HG02840 (cell line): ENCODE measurements at regions not wholly inside any gene's neighbourhood (a gene's known extent, or its start where the extent isn't known, plus 50 kb on each side); places are given as distances from the start of the nearest gene placed in this dataset.

Experiments
- ATAC-seq: cut with Tn5 transposase; IDR thresholded peaks from one replicate; pipeline ENCODE4 v1.9.1; 2021; ENCODE audit warnings: mild to moderate bottlenecking, moderate library complexity, moderate number of reproducible peaks; ENCODE audit not compliant: unreplicated experiment, low FRiP score

GRCh38 chr13:40101708-40102359, 446.4 kb downstream of the COG6 start:
- peak; percentile 64 for ATAC-seq

DNA sequence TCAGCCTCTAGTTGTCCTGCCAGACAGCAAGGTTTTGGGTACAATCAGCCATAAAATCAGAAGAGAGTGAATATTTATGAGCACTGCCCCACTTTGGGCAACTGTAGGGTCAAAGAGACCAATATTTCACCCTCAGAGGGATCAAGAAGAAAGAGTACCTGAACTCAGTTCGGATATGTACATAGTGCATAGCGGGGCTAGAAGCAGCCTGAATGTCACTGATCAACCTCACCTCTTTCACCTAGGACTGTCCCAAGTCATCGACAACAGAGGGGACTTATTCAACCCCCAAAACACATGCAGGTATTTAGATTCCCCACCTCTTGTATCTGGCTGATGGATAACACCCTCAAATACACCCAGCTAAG, 446.9 kb downstream of the COG6 start:
- ATAC-seq, result no peak

DNA sequence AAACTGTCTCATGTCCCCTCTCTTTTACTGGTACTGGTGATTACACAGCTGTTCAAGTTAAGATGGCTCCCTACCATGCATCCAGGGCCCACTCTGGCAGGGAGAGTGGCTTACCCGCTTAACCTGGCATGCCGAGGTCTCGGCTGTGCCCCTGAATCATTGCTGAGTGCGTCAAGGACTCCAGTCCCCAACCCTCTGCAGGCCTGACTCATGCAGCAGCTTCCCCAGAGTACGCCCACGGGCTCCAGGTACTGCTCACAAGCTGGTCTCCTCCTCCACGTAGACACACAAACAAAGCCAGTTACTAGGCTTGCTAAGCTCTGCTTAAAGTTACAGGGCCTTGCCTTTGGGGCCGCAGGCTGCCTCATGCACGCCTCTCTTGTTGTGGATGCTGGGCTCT, 447.4 kb downstream of the COG6 start:
- no peak for ATAC-seq

DNA sequence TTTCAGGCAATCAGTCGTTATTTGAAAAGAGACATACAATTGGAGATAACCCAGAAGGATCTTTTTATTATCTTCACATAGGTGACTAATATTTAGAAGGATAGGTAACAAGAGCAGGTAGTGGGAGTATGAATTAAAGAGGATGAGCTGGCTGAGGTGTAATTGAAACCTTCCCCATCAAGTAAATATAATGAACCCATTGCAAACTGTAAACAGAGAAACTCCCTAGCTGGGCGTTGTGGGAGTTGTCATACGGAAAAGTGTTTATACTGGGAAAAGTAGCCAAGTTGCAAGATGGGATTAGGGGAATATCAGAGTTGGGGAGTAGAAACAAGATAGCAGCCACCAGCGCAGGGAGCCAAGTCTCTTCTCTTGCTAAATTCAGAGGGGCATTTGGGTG, 448.4 kb downstream of the COG6 start:
- ATAC-seq, result no peak

DNA sequence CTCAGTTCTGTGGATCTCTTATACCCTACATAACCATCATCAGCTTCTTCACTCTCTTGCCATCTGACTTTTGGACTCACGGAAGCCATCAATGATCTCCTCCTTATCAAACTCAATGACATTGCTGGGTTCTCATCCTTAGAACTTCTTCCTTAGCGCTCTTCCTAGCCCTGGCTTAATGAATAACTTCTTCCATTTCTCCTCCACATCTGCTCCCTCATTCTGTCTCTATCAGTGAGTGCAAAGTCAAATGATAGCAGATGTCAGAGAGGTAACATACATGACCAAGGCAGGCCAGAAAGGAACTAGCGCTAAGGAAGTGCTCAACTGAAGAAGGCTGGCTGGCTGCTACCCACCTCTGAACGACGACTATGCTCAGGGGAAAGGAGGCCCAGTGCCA, 449.8 kb downstream of the COG6 start:
- no peak for ATAC-seq

- no peak for ATAC-seq
These were observed 453.9 kb downstream of the COG6 start for GRCh38 chr13:40109351-40109844.

GRCh38 chr13:40113643-40114304, 458.3 kb downstream of the COG6 start:
- no peak for ATAC-seq

DNA sequence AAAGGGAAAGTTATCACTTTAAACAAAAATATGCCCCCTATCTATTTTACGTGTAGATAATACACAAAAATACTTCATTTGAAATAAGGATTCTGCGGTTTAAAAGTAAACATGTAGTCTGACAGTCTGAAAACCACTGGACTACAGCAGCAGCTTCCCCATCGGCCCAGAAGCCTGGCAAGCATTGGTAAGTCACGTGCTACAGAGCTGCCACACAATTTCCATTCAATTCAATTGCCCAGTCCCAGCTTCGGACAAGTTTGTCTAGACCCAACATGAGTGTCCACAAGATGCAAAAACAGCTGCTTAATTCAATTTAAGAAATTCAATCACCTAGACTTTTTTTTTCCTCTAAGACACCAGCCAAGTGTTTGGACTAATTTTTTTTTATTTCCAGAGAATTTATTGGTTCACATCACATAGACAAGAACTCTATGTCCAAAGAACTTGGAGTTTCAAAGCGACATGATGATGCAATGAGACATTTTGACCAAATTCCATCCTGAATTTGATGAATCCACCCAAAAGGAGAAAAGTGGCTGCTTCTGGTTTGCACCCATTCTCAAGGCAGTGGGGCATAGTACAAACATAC, 458.9 kb downstream of the COG6 start:
- ATAC-seq, result no peak

GRCh38 chr13:40115426-40115825, 460.0 kb downstream of the COG6 start:
- no peak for ATAC-seq

DNA sequence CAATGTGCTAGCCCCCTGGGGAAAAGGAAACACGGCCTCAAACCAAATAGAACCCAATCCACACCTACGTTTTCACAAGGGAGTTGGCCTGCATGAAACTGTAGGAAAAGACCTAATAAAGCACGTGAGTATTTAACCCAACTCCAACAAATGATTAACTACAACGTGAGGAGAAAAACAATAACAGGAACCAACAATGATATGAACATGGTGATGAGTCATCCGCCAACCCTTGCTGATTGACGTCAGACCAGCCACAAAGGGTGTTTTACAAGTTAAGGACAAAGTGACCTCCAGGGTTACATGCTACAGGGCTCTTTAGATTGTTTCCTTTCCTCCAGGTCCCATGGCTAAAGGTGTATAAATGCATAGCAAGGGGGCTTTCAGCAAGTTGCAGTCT, 460.5 kb downstream of the COG6 start:
- ATAC-seq, result no peak

DNA sequence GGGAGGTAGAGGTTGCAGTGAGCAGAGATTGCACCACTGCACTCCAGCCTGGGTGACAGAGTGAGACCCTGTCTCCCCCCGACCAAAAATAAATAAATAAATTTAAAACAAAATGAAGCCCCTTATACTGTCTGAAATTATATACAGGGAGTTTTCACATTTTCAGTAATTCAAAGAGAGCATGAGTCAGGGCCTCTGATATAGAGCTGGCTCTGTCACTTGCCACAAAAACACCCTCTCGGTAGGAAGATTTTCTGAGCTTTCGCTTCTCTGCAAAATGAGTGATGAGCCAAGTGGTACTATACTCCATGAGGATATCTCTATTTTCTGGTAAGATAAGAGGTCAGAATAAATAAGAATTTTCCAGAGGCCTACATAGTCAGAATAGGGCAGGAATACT, 462.9 kb downstream of the COG6 start:
- no peak for ATAC-seq

DNA sequence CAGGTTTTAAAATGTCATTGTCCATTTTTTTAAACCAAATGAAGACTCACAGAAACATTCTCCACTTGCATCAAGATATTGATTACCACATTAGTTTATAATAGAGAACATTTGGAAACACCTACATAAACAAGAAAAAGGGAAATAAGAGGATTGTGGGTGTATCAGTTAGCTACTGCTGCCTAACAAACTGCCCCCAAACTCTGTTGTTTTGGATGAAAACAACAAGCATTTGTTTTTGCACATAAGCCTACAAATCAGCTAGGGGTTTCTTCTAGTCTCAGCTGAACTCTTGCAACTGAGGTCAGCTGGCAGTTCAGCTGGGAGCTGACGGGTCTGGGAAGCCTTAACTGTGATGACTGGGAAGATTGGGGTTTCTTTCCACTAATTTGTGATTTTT, 464.4 kb downstream of the COG6 start:
- no peak for ATAC-seq

DNA sequence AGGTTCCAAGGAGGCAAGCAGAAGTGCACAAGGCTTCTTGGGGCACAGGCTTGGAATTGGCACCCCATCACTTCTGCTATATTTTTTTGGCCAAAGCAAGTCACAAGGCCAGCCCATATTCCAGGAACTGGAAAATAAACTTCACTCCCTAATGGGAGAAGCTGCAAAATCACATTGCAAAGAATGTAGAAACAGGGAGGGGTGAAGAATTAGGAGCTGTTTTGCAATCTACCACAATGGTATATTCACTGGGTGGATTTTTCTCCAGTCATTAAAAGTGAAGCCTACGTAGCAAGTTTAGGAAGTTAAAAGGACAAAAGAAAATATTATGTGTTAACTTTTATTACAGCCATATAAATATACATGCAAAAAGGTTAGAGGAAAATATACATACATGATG, 464.8 kb downstream of the COG6 start:
- no peak for ATAC-seq

- no peak for ATAC-seq
These were observed 465.3 kb downstream of the COG6 start for GRCh38 chr13:40120781-40121180.

DNA sequence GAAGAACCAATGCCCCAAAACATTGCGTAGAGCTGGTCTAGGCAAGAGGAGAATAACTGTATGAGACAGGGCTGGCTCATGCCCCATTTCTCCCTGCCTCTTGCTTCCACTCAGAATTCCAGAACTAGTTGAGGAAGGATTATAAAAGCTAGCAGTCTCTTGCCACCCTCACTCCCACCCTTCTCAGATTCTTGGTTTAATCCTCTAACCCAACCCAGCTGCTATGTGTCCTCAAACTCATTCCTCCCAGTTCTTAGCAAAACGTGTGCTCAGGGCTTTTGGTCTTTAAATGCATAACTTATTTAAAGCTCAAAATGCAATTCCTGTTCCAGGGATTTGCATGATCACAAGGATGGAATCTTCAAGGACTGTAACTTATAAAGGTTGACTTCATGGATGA, 466.3 kb downstream of the COG6 start:
- no peak for ATAC-seq

DNA sequence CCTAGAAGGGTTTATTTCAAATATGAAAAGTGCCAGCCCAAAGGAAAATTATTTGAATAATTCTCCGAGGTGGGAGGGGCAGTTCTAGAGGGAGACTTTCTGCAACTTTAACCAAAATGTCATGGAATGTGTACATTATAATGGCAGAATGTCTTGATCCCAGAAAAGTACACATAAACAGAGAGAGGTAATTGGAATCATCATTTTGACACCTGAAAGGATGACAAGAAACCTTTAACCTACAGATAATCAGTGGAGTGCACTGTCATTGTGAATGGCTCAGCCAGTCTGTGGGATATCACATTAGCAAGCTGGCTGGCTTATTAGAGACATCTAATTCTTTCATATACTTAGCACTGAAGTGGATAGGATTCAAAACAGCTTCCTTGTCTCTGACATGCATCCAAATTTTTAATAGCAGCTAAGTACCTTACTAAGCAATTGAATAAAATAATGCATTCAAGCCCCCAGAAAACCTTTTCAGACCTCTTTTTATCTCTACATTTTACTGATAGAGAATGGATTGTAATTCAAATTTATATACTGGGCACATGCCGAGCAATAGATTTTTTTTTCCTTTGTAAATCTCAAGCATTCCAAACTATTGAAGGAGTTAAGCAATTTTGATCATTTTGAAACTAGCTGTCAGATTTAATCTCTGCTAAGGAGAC, 468.6 kb downstream of the COG6 start:
- ATAC-seq, result no peak

DNA sequence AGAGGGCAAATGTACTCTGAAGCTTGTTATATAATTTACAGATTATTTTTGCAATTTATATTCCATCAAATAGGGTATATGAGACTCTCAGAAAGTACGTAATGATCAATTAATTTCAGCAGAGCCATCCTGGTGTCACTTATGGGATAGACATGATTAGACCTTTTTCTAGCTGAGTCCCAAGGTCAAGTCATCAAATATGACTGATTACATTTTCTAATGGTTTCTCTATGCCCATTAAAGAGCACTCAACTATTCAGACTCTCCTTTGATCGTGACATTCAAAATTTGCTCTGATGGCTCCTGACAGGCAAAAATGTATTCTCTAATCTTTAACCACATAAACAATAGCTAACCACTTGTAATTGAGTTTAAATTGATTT, 469.2 kb downstream of the COG6 start:
- ATAC-seq, result no peak

- no peak for ATAC-seq
These were observed 469.9 kb downstream of the COG6 start for GRCh38 chr13:40125336-40125735.

GRCh38 chr13:40126306-40127085, 471.0 kb downstream of the COG6 start:
- ATAC-seq, result no peak

GRCh38 chr13:40127476-40127875, 472.0 kb downstream of the COG6 start:
- ATAC-seq, result no peak

GRCh38 chr13:40127925-40128324, 472.5 kb downstream of the COG6 start:
- ATAC-seq, result no peak
